Colonic mucosa (tissue), 4 donors: ENCODE measurements at regions not wholly inside any gene's neighbourhood (a gene's known extent, or its start where the extent isn't known, plus 50 kb on each side); places are given as distances from the start of the nearest gene placed in this dataset.

Source experiments
- DNase-seq: peaks from one replicate; pipeline ENCODE4 v3.0.0-alpha.2; 2020
- H3K27ac ChIP-seq: fragments of 200-600 bp; one replicate; pipeline ENCODE4 v1.8.0; 2021
- H3K27me3 ChIP-seq: fragments of 200-600 bp; one replicate; pipeline ENCODE4 v1.8.0; 2021
- H3K36me3 ChIP-seq: fragments of 200-600 bp; one replicate; pipeline ENCODE4 v1.8.0; 2021
- H3K4me1 ChIP-seq: fragments of 200-600 bp; one replicate; pipeline ENCODE4 v1.8.0; 2021; ENCODE audit warnings: mild to moderate bottlenecking
- H3K4me3 ChIP-seq: fragments of 200-600 bp; one replicate; pipeline ENCODE4 v1.8.0; 2021
- H3K9ac ChIP-seq, 2 donors: one replicate each; pipeline ENCODE4 v1.7.0; 2013; ENCODE audit warnings: control low read depth in 2 of 2, low read depth in 2 of 2, low read length in 2 of 2
- H3K9me3 ChIP-seq: fragments of 200-600 bp; one replicate; pipeline ENCODE4 v1.8.0; 2021
- CTCF ChIP-seq: fragments of 200-600 bp; IDR thresholded peaks from one replicate; pipeline ENCODE4 v1.8.0; 2022; ENCODE audit warnings: antibody characterized with exemption, mild to moderate bottlenecking
- intact Hi-C: fragments of 100-400 bp; cut with DNase I; formaldehyde crosslinking; loops from one replicate; pipeline ENCODE4 v1.14.1; 2022
- donor health status: healthy.
- donor health status: DM: no; HTN: no; CAD: no.
- donor health status: DM: no; HTN: no; CAD: no.

GRCh38 chr2:139389391-139389790 is 609.2 kb upstream of the NXPH2 start:
- no peak for TF ChIP-seq CTCF

GRCh38 chr2:139386401-139386800 is 606.2 kb upstream of the NXPH2 start:
- H3K9me3 ChIP-seq, result no peaks in the 10 kb centered on the region
- TF ChIP-seq CTCF, result no peak

More at GRCh38 chr2:139389391-139389790, 609.2 kb upstream of the NXPH2 start:
- DNase-seq, result no peak
- Histone ChIP-seq H3K4me3 (no peak overlapping the region), H3K27me3 (no peaks in the 10 kb centered on the region), H3K4me1 (no peaks in the 10 kb centered on the region), H3K9me3 (no peaks in the 10 kb centered on the region), H3K27ac (no peak overlapping the region), H3K36me3 (no peaks in the 10 kb centered on the region), H3K9ac (no peak overlapping the region)
- intact Hi-C loops, result no loop called here

GRCh38 chr2:139383532-139383931 is 603.3 kb upstream of the NXPH2 start:
- Histone ChIP-seq H3K27me3 (no peaks in the 10 kb centered on the region), H3K27ac (no peak overlapping the region), H3K4me1 (no peaks in the 10 kb centered on the region), H3K9me3 (no peaks in the 10 kb centered on the region), H3K9ac (no peak overlapping the region), H3K4me3 (no peak overlapping the region), H3K36me3 (no peaks in the 10 kb centered on the region)
- intact Hi-C loops, result no loop called here
- TF ChIP-seq CTCF, result no peak
- no peak for DNase-seq

More at GRCh38 chr2:139386401-139386800, 606.2 kb upstream of the NXPH2 start:
- H3K27ac ChIP-seq, result no peak overlapping the region
- no peak overlapping the region for H3K4me3 ChIP-seq
- H3K4me1 ChIP-seq, result no peaks in the 10 kb centered on the region
- H3K27me3 ChIP-seq, result no peaks in the 10 kb centered on the region
- DNase-seq, result no peak
- H3K9ac ChIP-seq, result no peak overlapping the region
- intact Hi-C loops, result no loop called here
- H3K36me3 ChIP-seq, result no peaks in the 10 kb centered on the region

GRCh38 chr2:139380051-139380450 is 599.9 kb upstream of the NXPH2 start:
- no peaks in the 10 kb centered on the region for H3K9me3 ChIP-seq
- no peak for DNase-seq
- H3K27me3 ChIP-seq, result no peaks in the 10 kb centered on the region
- H3K4me3 ChIP-seq, result no peak overlapping the region
- no peak overlapping the region for H3K9ac ChIP-seq
- TF ChIP-seq CTCF, result no peak
- H3K36me3 ChIP-seq, result no peaks in the 10 kb centered on the region
- H3K27ac ChIP-seq, result no peak overlapping the region
- intact Hi-C loops, result no loop called here
- H3K4me1 ChIP-seq, result no peaks in the 10 kb centered on the region

GRCh38 chr2:139378373-139378772 is 598.2 kb upstream of the NXPH2 start:
- no peak for DNase-seq
- no peak overlapping the region for H3K9ac ChIP-seq

More at GRCh38 chr2:139378373-139378772, 598.2 kb upstream of the NXPH2 start:
- Histone ChIP-seq H3K36me3 (no peaks in the 10 kb centered on the region), H3K4me3 (no peak overlapping the region), H3K27me3 (no peaks in the 10 kb centered on the region), H3K4me1 (no peaks in the 10 kb centered on the region), H3K27ac (no peak overlapping the region), H3K9me3 (no peaks in the 10 kb centered on the region)
- intact Hi-C loops, result no loop called here
- no peak for TF ChIP-seq CTCF
